RCC 7860 (cell line): ENCODE measurements at regions not wholly inside any gene's neighbourhood (a gene's known extent, or its start where the extent isn't known, plus 50 kb on each side); places are given as distances from the start of the nearest gene placed in this dataset.

Experiments used
- DNase-seq: peaks from one replicate; pipeline ENCODE4 v3.0.0-alpha.2; 2015; ENCODE audit warnings: low spot score
- FAIRE-seq: peaks from 2 replicates; lab custom pipeline; 2012; peaks lifted over from hg19 to GRCh38; lab: Jason Lieb, UNC

- no peak for FAIRE-seq
Observed at GRCh38 chr5:133882846-133883245, 85.6 kb downstream of the C5orf15 start.

GRCh38 chr5:133882389-133882695, 86.1 kb downstream of the C5orf15 start:
- DNase-seq = no peak
- no peak for FAIRE-seq

More at GRCh38 chr5:133882846-133883245, 85.6 kb downstream of the C5orf15 start:
- DNase-seq = no peak

GRCh38 chr5:133881576-133882388, 86.6 kb downstream of the C5orf15 start:
- FAIRE-seq (no peak), DNase-seq (no peak)

- no peak for FAIRE-seq
- DNase-seq = no peak
Observed at GRCh38 chr5:133878236-133878555, 90.2 kb downstream of the C5orf15 start.

GRCh38 chr5:133877351-133878235, 90.8 kb downstream of the C5orf15 start:
- FAIRE-seq (no peak), DNase-seq (no peak)

GRCh38 chr5:133876266-133876665, 92.2 kb downstream of the C5orf15 start:
- DNase-seq (no peak), FAIRE-seq (no peak)

GRCh38 chr5:133875179-133875578, 93.2 kb downstream of the C5orf15 start:
- FAIRE-seq = no peak
- DNase-seq = no peak

GRCh38 chr5:133873449-133873848, 95.0 kb downstream of the C5orf15 start:
- DNase-seq (no peak), FAIRE-seq (no peak)

- DNase-seq (peak; percentile 33), FAIRE-seq (peak; percentile 48)
Observed at GRCh38 chr5:133870661-133871060, 97.8 kb downstream of the C5orf15 start.

GRCh38 chr5:133869519-133870335, 98.7 kb downstream of the C5orf15 start:
- no peak for FAIRE-seq
- DNase-seq = no peak

GRCh38 chr5:133868946-133869518, 99.4 kb downstream of the C5orf15 start:
- DNase-seq (peak; percentile 37), FAIRE-seq (peak; percentile 50)

- no peak for DNase-seq
- FAIRE-seq = no peak
Observed at GRCh38 chr5:133867851-133868545, 100.4 kb downstream of the C5orf15 start.

GRCh38 chr5:133867341-133867740, 101.1 kb downstream of the C5orf15 start:
- FAIRE-seq (no peak), DNase-seq (no peak)

GRCh38 chr5:133866903-133867245, 101.6 kb downstream of the C5orf15 start:
- no peak for FAIRE-seq

GRCh38 chr5:133866160-133866902, 102.1 kb downstream of the C5orf15 start:
- FAIRE-seq = no peak
- DNase-seq = no peak

More at GRCh38 chr5:133866903-133867245, 101.6 kb downstream of the C5orf15 start:
- no peak for DNase-seq

- DNase-seq (no peak), FAIRE-seq (no peak)
Observed at GRCh38 chr5:133865113-133865512, 103.3 kb downstream of the C5orf15 start.

- no peak for FAIRE-seq
- DNase-seq = no peak
Observed at GRCh38 chr5:133864711-133865110, 103.7 kb downstream of the C5orf15 start.

GRCh38 chr5:133863857-133864585, 104.4 kb downstream of the C5orf15 start:
- no peak for DNase-seq
- FAIRE-seq = no peak

- FAIRE-seq (no peak), DNase-seq (no peak)
Observed at GRCh38 chr5:133861161-133861737, 107.2 kb downstream of the C5orf15 start.
